Smooth muscle cell (in vitro differentiated cells): ENCODE measurements at regions not wholly inside any gene's neighbourhood (a gene's known extent, or its start where the extent isn't known, plus 50 kb on each side); places are given as distances from the start of the nearest gene placed in this dataset.
A peak's percentile ranks its signal among the peaks of the same experiment; 100 is the strongest.

Source experiments
- DNase-seq: peaks from one replicate; lab custom pipeline; 2025; ENCODE audit not compliant: unreplicated experiment; lab: John Stamatoyannopoulos, UW
- H2AFZ ChIP-seq: fragments of 200-600 bp; sonication (generic); 2 replicates; pipeline ENCODE4 v1.6.0; 2016; ENCODE audit warnings: antibody characterized with exemption, low read depth, mild to moderate bottlenecking
- H3F3A ChIP-seq: fragments of 200-600 bp; sonication (generic); 2 replicates; pipeline ENCODE4 v1.6.0; 2017; ENCODE audit warnings: antibody characterized with exemption, low read depth
- H3K27ac ChIP-seq: fragments of 200-600 bp; sonication (generic); 2 replicates; pipeline ENCODE4 v1.5.1; 2016; ENCODE audit warnings: low read depth, mild to moderate bottlenecking
- H3K27me3 ChIP-seq: fragments of 200-600 bp; sonication (generic); 2 replicates; pipeline ENCODE4 v1.6.1; 2016; ENCODE audit warnings: low read depth, mild to moderate bottlenecking
- H3K36me3 ChIP-seq: fragments of 200-600 bp; sonication (generic); 2 replicates; pipeline ENCODE4 v1.5.1; 2016; ENCODE audit warnings: low read depth
- H3K4me1 ChIP-seq: fragments of 200-600 bp; sonication (generic); 2 replicates; pipeline ENCODE4 v1.5.1; 2016; ENCODE audit warnings: low read depth
- H3K4me2 ChIP-seq: fragments of 200-600 bp; sonication (generic); 2 replicates; pipeline ENCODE4 v1.6.0; 2016; ENCODE audit warnings: mild to moderate bottlenecking
- H3K4me3 ChIP-seq: fragments of 200-600 bp; sonication (generic); 2 replicates; pipeline ENCODE4 v1.5.1; 2016; ENCODE audit warnings: mild to moderate bottlenecking
- H3K79me2 ChIP-seq: fragments of 200-600 bp; sonication (generic); 2 replicates; pipeline ENCODE4 v1.6.0; 2016; ENCODE audit warnings: low read depth, mild to moderate bottlenecking
- H3K9ac ChIP-seq: fragments of 200-600 bp; sonication (generic); 2 replicates; pipeline ENCODE4 v1.6.0; 2016; ENCODE audit warnings: low read depth
- H3K9me3 ChIP-seq: fragments of 200-600 bp; sonication (generic); replicated peaks from 2 replicates; pipeline ENCODE4 v1.5.1; 2016; ENCODE audit warnings: low read depth
- H4K20me1 ChIP-seq: fragments of 200-600 bp; sonication (generic); 2 replicates; pipeline ENCODE4 v1.6.0; 2016; ENCODE audit warnings: low read depth
- WGBS: methylation state at CpG from one replicate; pipeline ENCODE4 v1.1.7; 2016; ENCODE audit warnings: low lambda C conversion rate; 5-methylcytosine and 5-hydroxymethylcytosine counted together
- TF ChIP-seq, protein P1 (sequence below): fragments of 200-600 bp; sonication (generic); IDR thresholded peaks from 2 replicates; pipeline ENCODE4 v1.5.1; 2017; ENCODE audit warnings: borderline replicate concordance, mild to moderate bottlenecking, antibody characterized with exemption; ENCODE audit not compliant: insufficient read depth, poor library complexity, severe bottlenecking

DNA sequence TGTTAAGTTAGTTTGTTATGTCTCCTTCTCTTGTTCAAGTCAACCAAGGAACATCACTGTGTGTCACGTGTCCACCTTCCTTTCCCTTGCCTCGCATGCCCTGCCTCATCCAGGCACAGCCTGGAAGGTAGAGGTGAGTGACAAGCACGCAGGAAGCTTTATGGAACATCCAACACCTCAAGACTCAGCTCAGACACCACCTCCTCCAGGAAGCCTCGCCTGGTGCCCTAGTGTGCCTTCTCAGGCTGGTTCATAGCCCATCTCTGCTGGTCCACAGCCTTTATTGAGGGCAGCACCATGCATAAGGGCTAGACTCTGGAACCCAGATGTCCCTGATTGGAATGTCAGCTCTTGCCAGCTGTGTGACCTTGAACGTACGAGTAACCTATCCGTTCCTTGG, 224.3 kb downstream of the ANKRD60 start:
- Histone ChIP-seq H3K9me3 (no peaks in the 10 kb centered on the region), H3K27ac (no peak overlapping the region), H2AFZ (no peak overlapping the region), H3K79me2 (no peaks in the 10 kb centered on the region), H4K20me1 (no peaks in the 10 kb centered on the region), H3K4me3 (no peak overlapping the region), H3K4me1 (no peaks in the 10 kb centered on the region), H3K4me2 (no peak overlapping the region), H3K9ac (no peak overlapping the region), H3K36me3 (no peaks in the 10 kb centered on the region), H3F3A (no peaks in the 10 kb centered on the region), H3K27me3 (no peaks in the 10 kb centered on the region)
- WGBS, result 88% methylated on average over 7 of the region's 7 CpGs
- no peak for DNase-seq
- TF ChIP-seq, protein P1, sequence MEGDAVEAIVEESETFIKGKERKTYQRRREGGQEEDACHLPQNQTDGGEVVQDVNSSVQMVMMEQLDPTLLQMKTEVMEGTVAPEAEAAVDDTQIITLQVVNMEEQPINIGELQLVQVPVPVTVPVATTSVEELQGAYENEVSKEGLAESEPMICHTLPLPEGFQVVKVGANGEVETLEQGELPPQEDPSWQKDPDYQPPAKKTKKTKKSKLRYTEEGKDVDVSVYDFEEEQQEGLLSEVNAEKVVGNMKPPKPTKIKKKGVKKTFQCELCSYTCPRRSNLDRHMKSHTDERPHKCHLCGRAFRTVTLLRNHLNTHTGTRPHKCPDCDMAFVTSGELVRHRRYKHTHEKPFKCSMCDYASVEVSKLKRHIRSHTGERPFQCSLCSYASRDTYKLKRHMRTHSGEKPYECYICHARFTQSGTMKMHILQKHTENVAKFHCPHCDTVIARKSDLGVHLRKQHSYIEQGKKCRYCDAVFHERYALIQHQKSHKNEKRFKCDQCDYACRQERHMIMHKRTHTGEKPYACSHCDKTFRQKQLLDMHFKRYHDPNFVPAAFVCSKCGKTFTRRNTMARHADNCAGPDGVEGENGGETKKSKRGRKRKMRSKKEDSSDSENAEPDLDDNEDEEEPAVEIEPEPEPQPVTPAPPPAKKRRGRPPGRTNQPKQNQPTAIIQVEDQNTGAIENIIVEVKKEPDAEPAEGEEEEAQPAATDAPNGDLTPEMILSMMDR, result no peak

DNA sequence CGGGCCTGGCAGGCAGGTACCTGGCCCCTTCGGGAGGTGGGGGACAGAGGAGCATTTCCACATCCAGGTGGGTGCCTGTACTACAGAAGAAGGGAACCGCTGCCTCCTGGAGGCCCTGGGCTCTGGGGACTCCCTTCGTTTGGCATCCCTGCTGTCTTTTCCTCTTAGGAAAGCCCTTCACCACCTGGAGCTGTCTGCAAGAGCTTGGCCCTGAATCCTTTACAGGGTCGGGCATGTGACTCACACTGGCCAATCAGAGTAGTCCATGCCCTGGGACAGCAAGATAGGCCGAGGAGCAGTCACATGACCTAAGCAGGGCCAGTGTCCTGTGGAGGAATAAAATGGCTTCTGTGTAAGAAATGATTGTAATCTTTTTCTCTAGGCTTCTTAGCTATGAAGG, 224.9 kb downstream of the ANKRD60 start:
- H3F3A ChIP-seq, result no peaks in the 10 kb centered on the region
- no peak overlapping the region for H3K4me2 ChIP-seq
- H3K4me3 ChIP-seq, result no peak overlapping the region
- H3K27me3 ChIP-seq, result no peaks in the 10 kb centered on the region
- 89% methylated on average over 6 of the region's 6 CpGs for WGBS
- no peak for DNase-seq
- no peak overlapping the region for H3K9ac ChIP-seq
- H3K9me3 ChIP-seq, result no peaks in the 10 kb centered on the region
- no peaks in the 10 kb centered on the region for H3K36me3 ChIP-seq
- H4K20me1 ChIP-seq, result no peaks in the 10 kb centered on the region
- no peak overlapping the region for H3K27ac ChIP-seq
- no peaks in the 10 kb centered on the region for H3K79me2 ChIP-seq
- H2AFZ ChIP-seq, result no peak overlapping the region
- no peaks in the 10 kb centered on the region for H3K4me1 ChIP-seq
- TF ChIP-seq, protein P1, result no peak

DNA sequence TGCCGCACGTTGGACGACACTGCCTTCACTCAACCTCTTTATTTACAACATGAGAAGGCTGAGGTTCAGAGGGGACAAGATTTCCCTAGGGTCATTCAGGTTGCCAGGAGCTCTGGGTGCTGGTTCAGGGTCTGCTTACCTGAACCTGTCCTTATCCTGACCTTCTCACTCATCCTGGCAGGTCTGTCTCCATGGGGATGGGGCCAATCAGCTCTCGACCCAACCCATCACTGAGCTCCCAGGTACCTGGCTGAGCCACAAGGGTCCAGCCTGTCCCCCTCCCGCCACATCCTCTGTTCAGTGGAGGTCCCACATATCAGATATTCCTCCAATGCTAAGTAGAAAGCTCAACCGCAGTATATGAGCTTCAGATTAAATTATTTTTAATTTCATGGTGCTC, 225.6 kb downstream of the ANKRD60 start:
- Histone ChIP-seq H3K4me1 (no peaks in the 10 kb centered on the region), H3K4me2 (no peak overlapping the region), H3F3A (no peaks in the 10 kb centered on the region), H3K9me3 (no peaks in the 10 kb centered on the region), H3K4me3 (no peak overlapping the region), H3K27me3 (no peaks in the 10 kb centered on the region), H3K27ac (no peak overlapping the region), H2AFZ (no peak overlapping the region), H3K36me3 (no peaks in the 10 kb centered on the region), H3K79me2 (no peaks in the 10 kb centered on the region), H3K9ac (no peak overlapping the region), H4K20me1 (no peaks in the 10 kb centered on the region)
- no peak for DNase-seq
- WGBS, result 95% methylated on average over 6 of the region's 6 CpGs
- TF ChIP-seq, protein P1, result no peak

DNA sequence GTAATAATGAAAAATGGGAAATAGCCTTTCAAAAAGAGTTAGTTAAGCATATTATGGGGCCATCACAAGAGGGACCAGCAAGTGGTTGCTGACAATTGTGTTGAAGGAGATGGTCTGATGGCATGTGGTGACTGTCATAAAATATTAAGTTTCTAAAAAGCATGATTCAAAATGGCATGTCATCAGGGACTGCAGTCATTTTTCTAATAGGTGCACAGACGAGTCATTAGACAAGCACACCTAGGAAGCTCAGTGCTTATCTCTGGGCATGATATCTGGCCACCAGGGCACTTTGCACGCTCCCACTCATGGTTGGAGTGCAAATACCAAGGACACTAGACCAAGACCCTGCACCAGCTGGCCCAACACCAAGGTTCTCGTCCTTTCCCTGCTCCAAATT, 226.5 kb downstream of the ANKRD60 start:
- H3F3A ChIP-seq, result no peaks in the 10 kb centered on the region
- H3K4me2 ChIP-seq, result no peak overlapping the region
- H3K9ac ChIP-seq, result peak overlapping the region; percentile 50
- H3K4me1 ChIP-seq, result no peaks in the 10 kb centered on the region
- TF ChIP-seq, protein P1, result no peak
- no peaks in the 10 kb centered on the region for H4K20me1 ChIP-seq
- no peaks in the 10 kb centered on the region for H3K79me2 ChIP-seq
- DNase-seq, result no peak
- no peaks in the 10 kb centered on the region for H3K27me3 ChIP-seq
- H2AFZ ChIP-seq, result no peak overlapping the region
- no peak overlapping the region for H3K4me3 ChIP-seq
- peak overlapping the region; percentile 79 for H3K27ac ChIP-seq
- no peaks in the 10 kb centered on the region for H3K9me3 ChIP-seq
- H3K36me3 ChIP-seq, result no peaks in the 10 kb centered on the region
- WGBS, result 91% methylated on average over 3 of the region's 3 CpGs
